ELF-1 (cell line): ENCODE measurements at regions not wholly inside any gene's neighbourhood (a gene's known extent, or its start where the extent isn't known, plus 50 kb on each side); places are given as distances from the start of the nearest gene placed in this dataset.

Experiments used
- DNase-seq: peaks from one replicate; pipeline ENCODE4 v3.0.0-alpha.2; 2016; ENCODE audit warnings: low read depth, low spot score

- no peak for DNase-seq
Measured at GRCh38 chr6:132973514-132973993, 159.2 kb downstream of the RPS12 start.

GRCh38 chr6:132974122-132974521, 159.8 kb downstream of the RPS12 start:
- DNase-seq = no peak

GRCh38 chr6:132977413-132977812, 163.0 kb downstream of the RPS12 start:
- no peak for DNase-seq

- DNase-seq = no peak
Measured at GRCh38 chr6:132978685-132979084, 164.3 kb downstream of the RPS12 start.

- no peak for DNase-seq
Measured at GRCh38 chr6:132993738-132994137, 179.4 kb downstream of the RPS12 start.

GRCh38 chr6:132995009-132995408, 180.6 kb downstream of the RPS12 start:
- DNase-seq = no peak

GRCh38 chr6:132995432-132995831, 181.1 kb downstream of the RPS12 start:
- no peak for DNase-seq

GRCh38 chr6:132998418-132998817, 184.0 kb downstream of the RPS12 start:
- no peak for DNase-seq

- no peak for DNase-seq
Measured at GRCh38 chr6:133001040-133001565, 186.7 kb downstream of the RPS12 start.

- no peak for DNase-seq
Measured at GRCh38 chr6:133004304-133004884, 190.0 kb downstream of the RPS12 start.

GRCh38 chr6:133012774-133013173, 198.4 kb downstream of the RPS12 start:
- DNase-seq = no peak

- DNase-seq = no peak
Measured at GRCh38 chr6:133016631-133017030, 202.3 kb downstream of the RPS12 start.

- DNase-seq = no peak
Measured at GRCh38 chr6:133017581-133017980, 203.2 kb downstream of the RPS12 start.

- DNase-seq = no peak
Measured at GRCh38 chr6:133026705-133027104, 212.3 kb downstream of the RPS12 start.

- DNase-seq = no peak
Measured at GRCh38 chr6:133033263-133033662, 207.9 kb upstream of the EYA4 start.

- DNase-seq = no peak
Measured at GRCh38 chr6:133034509-133035206, 206.5 kb upstream of the EYA4 start.

GRCh38 chr6:133040094-133040802, 200.9 kb upstream of the EYA4 start:
- peak; percentile 9 for DNase-seq

- no peak for DNase-seq
Measured at GRCh38 chr6:133040803-133041419, 200.2 kb upstream of the EYA4 start.

GRCh38 chr6:133042550-133043120, 198.5 kb upstream of the EYA4 start:
- no peak for DNase-seq

- no peak for DNase-seq
Measured at GRCh38 chr6:133046576-133046975, 194.6 kb upstream of the EYA4 start.

- DNase-seq = no peak
Measured at GRCh38 chr6:133047065-133047665, 194.0 kb upstream of the EYA4 start.
